ENCODE measurements at regions not wholly inside any gene's neighbourhood (a gene's known extent, or its start where the extent isn't known, plus 50 kb on each side); places are given as distances from the start of the nearest gene placed in this dataset.
"Not testable (repeated sequence)": the region's sequence is repeated elsewhere in the genome, so short reads cannot be mapped to it uniquely, and the experiment has no call there.

GRCh38 chr6:168180548-168181011 is 101.6 kb upstream of the FRMD1 start:
- no peak overlapping the region for H3K27ac ChIP-seq
- no peak for DNase-seq (ENCODE audit: low read depth, low spot score)

GRCh38 chr6:168179702-168180382 is 100.8 kb upstream of the FRMD1 start:
- DNase-seq (ENCODE audit: low read depth, low spot score), result no peak
- H3K27ac ChIP-seq, result no peak overlapping the region

- H3K27ac ChIP-seq, result no peak overlapping the region
- DNase-seq (ENCODE audit: low read depth, low spot score), result no peak
Observed at GRCh38 chr6:168179133-168179532, 100.1 kb upstream of the FRMD1 start.

- DNase-seq (ENCODE audit: low read depth, low spot score), result no peak
- no peak overlapping the region for H3K27ac ChIP-seq
Observed at GRCh38 chr6:168177103-168177891, 98.3 kb upstream of the FRMD1 start.

- no peak for DNase-seq (ENCODE audit: low read depth, low spot score)
- H3K27ac ChIP-seq, result no peak overlapping the region
Observed at GRCh38 chr6:168171673-168172353, 92.8 kb upstream of the FRMD1 start.

- H3K27ac ChIP-seq, result no peak overlapping the region
- DNase-seq (ENCODE audit: low read depth, low spot score), result no peak
Observed at GRCh38 chr6:168170841-168171601, 92.0 kb upstream of the FRMD1 start.

GRCh38 chr6:168169624-168170023 is 90.6 kb upstream of the FRMD1 start:
- no peak for DNase-seq (ENCODE audit: low read depth, low spot score)
- no peak overlapping the region for H3K27ac ChIP-seq

GRCh38 chr6:168168936-168169335 is 89.9 kb upstream of the FRMD1 start:
- H3K27ac ChIP-seq; DNase-seq (ENCODE audit: low read depth, low spot score): not testable (repeated sequence)

- H3K27ac ChIP-seq; DNase-seq (ENCODE audit: low read depth, low spot score): not testable (repeated sequence)
Observed at GRCh38 chr6:168168330-168168729, 89.3 kb upstream of the FRMD1 start.

GRCh38 chr6:168167431-168168315 is 88.7 kb upstream of the FRMD1 start:
- DNase-seq (ENCODE audit: low read depth, low spot score), result no peak
- no peak overlapping the region for H3K27ac ChIP-seq

GRCh38 chr6:168166627-168167026 is 87.6 kb upstream of the FRMD1 start:
- H3K27ac ChIP-seq, result no peak overlapping the region
- no peak for DNase-seq (ENCODE audit: low read depth, low spot score)

- DNase-seq (ENCODE audit: low read depth, low spot score), result no peak
- H3K27ac ChIP-seq, result no peak overlapping the region
Observed at GRCh38 chr6:168165891-168166290, 86.9 kb upstream of the FRMD1 start.

GRCh38 chr6:168165373-168165772 is 86.4 kb upstream of the FRMD1 start:
- DNase-seq (ENCODE audit: low read depth, low spot score), result no peak
- H3K27ac ChIP-seq, result no peak overlapping the region

GRCh38 chr6:168164462-168165061 is 85.5 kb upstream of the FRMD1 start:
- no peak overlapping the region for H3K27ac ChIP-seq
- DNase-seq (ENCODE audit: low read depth, low spot score), result no peak

- H3K27ac ChIP-seq, result no peak overlapping the region
- no peak for DNase-seq (ENCODE audit: low read depth, low spot score)
Observed at GRCh38 chr6:168163096-168163731, 84.2 kb upstream of the FRMD1 start.

GRCh38 chr6:168162366-168162765 is 83.4 kb upstream of the FRMD1 start:
- DNase-seq (ENCODE audit: low read depth, low spot score), result no peak

GRCh38 chr6:168161371-168161750 is 82.3 kb upstream of the FRMD1 start:
- DNase-seq (ENCODE audit: low read depth, low spot score), result no peak
- H3K27ac ChIP-seq, result no peak overlapping the region

More at GRCh38 chr6:168162366-168162765, 83.4 kb upstream of the FRMD1 start:
- no peak overlapping the region for H3K27ac ChIP-seq

GRCh38 chr6:168160506-168161370 is 81.7 kb upstream of the FRMD1 start:
- no peak for DNase-seq (ENCODE audit: low read depth, low spot score)
- H3K27ac ChIP-seq, result no peak overlapping the region

Data from epithelial cell of prostate (primary cell).